GM12801 (cell line): ENCODE measurements at regions not wholly inside any gene's neighbourhood (a gene's known extent, or its start where the extent isn't known, plus 50 kb on each side); places are given as distances from the start of the nearest gene placed in this dataset.

ENCODE experiments used
- CTCF ChIP-seq: IDR thresholded peaks from one replicate; pipeline ENCODE4 v1.5.1; 2011; ENCODE audit warnings: control low read depth; ENCODE audit not compliant: insufficient read length; ENCODE audit errors: extremely low read depth

DNA sequence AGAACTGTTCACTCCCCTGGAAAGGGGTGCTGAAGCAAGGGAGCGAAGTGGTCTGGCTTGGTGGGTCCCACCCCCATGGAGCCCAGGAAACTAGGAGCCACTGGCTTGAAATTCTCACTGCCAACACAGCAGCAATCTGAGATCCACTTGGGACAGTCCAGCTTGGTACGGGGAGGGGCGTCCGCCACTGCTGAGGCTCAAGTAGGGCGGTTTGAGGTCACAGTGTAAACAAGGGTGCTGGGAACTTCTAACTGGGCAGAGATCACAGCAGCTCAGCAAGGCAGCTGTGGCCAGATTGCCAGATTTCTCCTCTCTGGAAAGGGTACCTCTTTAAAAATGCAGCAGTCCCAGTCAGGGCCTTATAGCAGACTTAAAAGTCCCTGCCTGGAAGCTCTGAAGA, 53.9 kb upstream of the GALNTL6 start:
- TF ChIP-seq CTCF, result no peak

DNA sequence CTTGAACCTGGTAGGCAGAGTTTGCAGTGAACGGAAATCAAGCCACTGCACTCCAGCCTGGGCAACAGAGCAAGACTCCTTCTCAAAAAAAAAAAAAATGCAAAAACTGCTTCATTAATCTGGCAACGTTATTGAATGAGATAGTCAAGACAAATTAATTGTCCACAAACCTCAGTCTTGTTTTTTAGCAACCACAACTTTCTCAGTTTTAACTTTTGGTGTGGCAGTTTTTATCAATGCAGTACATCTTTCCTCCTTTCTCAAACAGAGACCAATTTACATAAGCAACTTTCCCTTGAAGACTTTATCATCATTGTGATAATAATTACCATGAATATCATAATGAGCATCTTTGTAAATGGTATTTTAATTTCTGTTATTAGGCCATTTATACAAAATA, 61.7 kb upstream of the GALNTL6 start:
- TF ChIP-seq CTCF, result no peak

- TF ChIP-seq CTCF, result no peak
Measured at GRCh38 chr4:171746418-171746817, 66.8 kb upstream of the GALNTL6 start.

DNA sequence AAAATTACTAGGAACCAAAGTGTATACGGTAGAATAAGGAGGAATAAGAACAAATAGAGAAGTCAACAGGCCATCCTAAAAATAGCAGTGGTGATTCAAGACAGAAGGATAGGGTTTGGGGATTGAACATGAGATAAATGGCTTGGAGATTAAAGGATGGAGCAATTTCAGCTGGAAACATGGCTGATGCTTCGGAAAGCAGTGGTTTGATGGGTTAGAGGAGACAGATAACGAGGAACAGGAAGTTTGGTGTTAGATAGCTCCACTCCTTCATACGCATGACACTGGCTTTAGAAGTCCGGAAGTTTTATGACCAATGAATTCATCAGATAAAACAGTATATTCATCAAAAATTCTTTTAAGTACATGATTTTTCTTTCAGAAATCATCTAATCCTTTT, 70.8 kb upstream of the GALNTL6 start:
- no peak for TF ChIP-seq CTCF

DNA sequence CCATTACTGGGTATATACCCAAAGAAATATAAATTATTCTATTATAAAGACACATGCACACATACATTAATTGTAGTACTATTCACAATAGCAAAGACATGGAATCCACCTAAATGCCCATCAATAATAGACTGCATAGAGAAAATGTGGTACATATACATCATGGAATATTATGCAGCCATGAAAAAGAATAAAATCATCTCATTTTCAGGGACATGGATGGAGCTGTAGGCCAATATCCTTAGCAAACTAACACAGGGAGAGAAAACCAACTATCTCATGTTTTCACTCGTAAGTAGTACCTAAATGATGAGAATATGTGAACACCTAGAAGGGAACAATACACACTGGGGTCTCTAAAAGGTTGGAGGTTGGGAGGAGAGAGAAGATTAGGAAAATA, 86.0 kb upstream of the GALNTL6 start:
- TF ChIP-seq CTCF, result no peak

DNA sequence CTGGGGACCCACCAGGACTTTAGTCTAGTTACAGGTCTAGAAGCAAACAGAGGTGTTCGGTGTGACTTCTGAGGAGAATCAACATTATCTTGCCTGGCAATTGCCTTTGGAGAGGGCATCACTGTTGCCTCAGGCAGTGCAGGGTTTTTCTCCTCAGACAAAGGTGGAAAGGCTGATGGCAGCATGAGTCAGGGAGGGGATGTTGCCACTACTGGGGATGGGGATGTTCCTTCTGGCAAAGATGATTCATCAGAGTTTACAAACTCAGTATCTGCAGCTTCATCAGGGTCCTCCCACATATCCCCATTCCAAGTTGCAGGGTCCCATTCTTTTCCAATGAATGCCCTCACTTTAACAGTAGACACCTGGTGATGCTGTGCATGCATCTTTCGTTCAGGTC, 91.3 kb upstream of the GALNTL6 start:
- no peak for TF ChIP-seq CTCF

DNA sequence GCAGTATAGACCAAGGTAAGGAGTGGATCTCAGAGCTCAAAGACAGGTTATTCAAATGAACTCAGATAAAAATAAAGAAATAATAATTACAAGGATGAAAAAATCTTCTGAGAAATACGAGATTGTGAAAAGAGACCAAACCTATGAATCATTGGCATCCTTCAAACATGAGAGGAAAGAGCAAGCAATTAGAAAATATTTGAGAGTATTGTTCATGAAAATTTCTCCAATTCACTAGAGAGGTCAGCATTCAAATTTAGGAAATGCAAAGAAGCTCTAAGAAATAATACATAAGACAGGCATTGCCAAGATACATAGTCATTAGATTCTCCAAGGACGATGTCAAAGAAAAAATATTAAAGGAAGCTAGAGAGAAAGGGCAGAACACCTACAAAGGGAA, 93.5 kb upstream of the GALNTL6 start:
- TF ChIP-seq CTCF, result no peak

- TF ChIP-seq CTCF, result no peak
Measured at GRCh38 chr4:171718665-171719064, 94.5 kb upstream of the GALNTL6 start.
